CD4-positive, CD25-positive, alpha-beta regulatory T cell (primary cell): ENCODE measurements at regions not wholly inside any gene's neighbourhood (a gene's known extent, or its start where the extent isn't known, plus 50 kb on each side); places are given as distances from the start of the nearest gene placed in this dataset.
A peak's percentile ranks its signal among the peaks of the same experiment; 100 is the strongest.

Source experiments
- ATAC-seq, 2 donors: fragments of 150-1000 bp; cut with Tn5 transposase; one replicate each; pipeline ENCODE4 v1.10.0; 2021; ENCODE audit warnings: low read depth in 2 of 2, moderate number of reproducible peaks in 2 of 2, moderate library complexity in 1 of 2
- DNase-seq, 3 donors: peaks; one replicate each; pipeline versions ENCODE4 v3.0.0 to v3.0.0-alpha.2; 2012 to 2022; ENCODE audit warnings: mixed read lengths in 1 of 3
- H3K27ac ChIP-seq: one replicate; pipeline ENCODE4 v1.7.0; 2013; ENCODE audit warnings: mild to moderate bottlenecking, low read length; ENCODE audit not compliant: insufficient read depth, poor library complexity, severe bottlenecking
- H3K27me3 ChIP-seq: one replicate; pipeline ENCODE4 v1.7.0; 2013; ENCODE audit warnings: low read length; ENCODE audit not compliant: control insufficient read depth, insufficient read depth
- H3K36me3 ChIP-seq: one replicate; pipeline ENCODE4 v1.7.0; 2013; ENCODE audit warnings: mild to moderate bottlenecking, low read length, moderate library complexity; ENCODE audit not compliant: control insufficient read depth, insufficient read depth
- H3K4me1 ChIP-seq: 2 replicates; pipeline ENCODE4 v1.7.0; 2013; ENCODE audit warnings: mild to moderate bottlenecking, low read length; ENCODE audit not compliant: insufficient read depth, control insufficient read depth, poor library complexity, severe bottlenecking
- H3K4me3 ChIP-seq: one replicate; pipeline ENCODE4 v1.7.0; 2013; ENCODE audit warnings: low read depth, mild to moderate bottlenecking, low read length, moderate library complexity
- H3K9me3 ChIP-seq, 2 experiments: 1 replicate in 1 of 2; 2 replicates in 1 of 2; pipeline ENCODE4 v1.7.0; 2013; ENCODE audit warnings: low read length in 2 of 2, mild to moderate bottlenecking in 1 of 2, moderate library complexity in 1 of 2; ENCODE audit not compliant: control insufficient read depth in 2 of 2
- H3K27ac Mint-ChIP-seq, 3 donors: one replicate each; pipeline ENCODE4 v1.8.0; 2020 to 2022; ENCODE audit warnings: mild to moderate bottlenecking in 3 of 3, mixed read lengths in 3 of 3, moderate library complexity in 2 of 3
- H3K27me3 Mint-ChIP-seq: one replicate; pipeline ENCODE4 v1.8.0; 2022; ENCODE audit warnings: mild to moderate bottlenecking, mixed read lengths
- H3K36me3 Mint-ChIP-seq: one replicate; pipeline ENCODE4 v1.8.0; 2020; ENCODE audit warnings: mixed read lengths
- H3K4me1 Mint-ChIP-seq, 4 donors: one replicate each; pipeline ENCODE4 v1.8.0; 2020 to 2022; ENCODE audit warnings: mixed read lengths in 4 of 4, mild to moderate bottlenecking in 1 of 4
- H3K4me3 Mint-ChIP-seq, 4 donors: one replicate each; pipeline ENCODE4 v1.8.0; 2020 to 2022; ENCODE audit warnings: mild to moderate bottlenecking in 4 of 4, mixed read lengths in 4 of 4, moderate library complexity in 3 of 4
- H3K9me3 Mint-ChIP-seq, 7 donors: one replicate each; pipeline ENCODE4 v1.8.0; 2020 to 2022; ENCODE audit warnings: mixed read lengths in 7 of 7, mild to moderate bottlenecking in 3 of 7, moderate library complexity in 2 of 7

- no peak overlapping the region for H3K4me3 Mint-ChIP-seq
- Histone ChIP-seq H3K27ac (no peak overlapping the region), H3K36me3 (no peaks in the 10 kb centered on the region)
Measured at GRCh38 chr6:102411796-102412195, 1018.3 kb downstream of the GRIK2 start.

GRCh38 chr6:102407886-102408741 is 1014.6 kb downstream of the GRIK2 start:
- no peaks in the 10 kb centered on the region for H3K36me3 ChIP-seq
- H3K27ac ChIP-seq = no peak overlapping the region
- Mint-ChIP-seq H3K4me3 (no peak overlapping the region), H3K27ac (no peak overlapping the region), H3K27me3 (no peaks in the 10 kb centered on the region), H3K9me3 (peaks cover 0 to 10% (median 3%) of the 10 kb centered on the region in 7 donors), H3K36me3 (no peaks in the 10 kb centered on the region), H3K4me1 (no peaks in the 10 kb centered on the region)
- no peaks in the 10 kb centered on the region for H3K4me1 ChIP-seq
- no peaks in the 10 kb centered on the region for H3K27me3 ChIP-seq
- H3K4me3 ChIP-seq = no peak overlapping the region
- no peak for DNase-seq
- no peak for ATAC-seq
- H3K9me3 ChIP-seq = peaks cover 0 to 3% of the 10 kb centered on the region in 2 experiments

More at GRCh38 chr6:102411796-102412195, 1018.3 kb downstream of the GRIK2 start:
- Mint-ChIP-seq H3K9me3 (peaks cover 0 to 7% (median 1%) of the 10 kb centered on the region in 7 donors), H3K36me3 (no peaks in the 10 kb centered on the region), H3K27me3 (no peaks in the 10 kb centered on the region), H3K4me1 (no peaks in the 10 kb centered on the region), H3K27ac (no peak overlapping the region)
- no peaks in the 10 kb centered on the region for H3K4me1 ChIP-seq
- H3K27me3 ChIP-seq = no peaks in the 10 kb centered on the region
- ATAC-seq (no peak), DNase-seq (no peak)
- peaks cover 0 to 4% of the 10 kb centered on the region in 2 experiments for H3K9me3 ChIP-seq
- no peak overlapping the region for H3K4me3 ChIP-seq

GRCh38 chr6:102405860-102406259 is 1012.4 kb downstream of the GRIK2 start:
- Mint-ChIP-seq H3K9me3 (peaks cover 0 to 9% (median 3%) of the 10 kb centered on the region in 7 donors), H3K27ac (no peak overlapping the region), H3K4me3 (no peak overlapping the region), H3K27me3 (no peaks in the 10 kb centered on the region), H3K4me1 (no peaks in the 10 kb centered on the region), H3K36me3 (no peaks in the 10 kb centered on the region)
- H3K9me3 ChIP-seq = peaks cover 0 to 3% of the 10 kb centered on the region in 2 experiments
- H3K27ac ChIP-seq = no peak overlapping the region
- no peak overlapping the region for H3K4me3 ChIP-seq
- ATAC-seq (no peak), DNase-seq (no peak)
- H3K27me3 ChIP-seq = no peaks in the 10 kb centered on the region
- H3K36me3 ChIP-seq = no peaks in the 10 kb centered on the region
- H3K4me1 ChIP-seq = no peaks in the 10 kb centered on the region

GRCh38 chr6:102402635-102403329 is 1009.3 kb downstream of the GRIK2 start:
- H3K27me3 ChIP-seq = no peaks in the 10 kb centered on the region
- Mint-ChIP-seq H3K4me3 (no peak overlapping the region), H3K36me3 (no peaks in the 10 kb centered on the region), H3K4me1 (no peaks in the 10 kb centered on the region), H3K9me3 (peaks cover 0 to 17% (median 6%) of the 10 kb centered on the region in 7 donors), H3K27ac (no peak overlapping the region), H3K27me3 (no peaks in the 10 kb centered on the region)
- H3K4me1 ChIP-seq = no peaks in the 10 kb centered on the region
- ATAC-seq (no peak), DNase-seq (no peak)
- H3K36me3 ChIP-seq = no peaks in the 10 kb centered on the region
- no peak overlapping the region for H3K4me3 ChIP-seq
- H3K27ac ChIP-seq = no peak overlapping the region
- no peaks in the 10 kb centered on the region for H3K9me3 ChIP-seq

GRCh38 chr6:102398788-102399390 is 1005.4 kb downstream of the GRIK2 start:
- Mint-ChIP-seq H3K36me3 (no peaks in the 10 kb centered on the region), H3K4me1 (no peaks in the 10 kb centered on the region), H3K9me3 (peaks cover 0 to 18% (median 6%) of the 10 kb centered on the region in 7 donors), H3K27me3 (no peaks in the 10 kb centered on the region), H3K4me3 (peak overlapping the region in 1 of 4 donors; percentile 38), H3K27ac (no peak overlapping the region)
- H3K27ac ChIP-seq = no peak overlapping the region
- no peak for DNase-seq
- no peaks in the 10 kb centered on the region for H3K4me1 ChIP-seq
- no peaks in the 10 kb centered on the region for H3K27me3 ChIP-seq
- H3K9me3 ChIP-seq = no peaks in the 10 kb centered on the region
- H3K36me3 ChIP-seq = no peaks in the 10 kb centered on the region
- ATAC-seq = no peak
- H3K4me3 ChIP-seq = no peak overlapping the region

- Histone ChIP-seq H3K4me1 (no peaks in the 10 kb centered on the region), H3K27me3 (no peaks in the 10 kb centered on the region), H3K36me3 (no peaks in the 10 kb centered on the region), H3K4me3 (no peak overlapping the region), H3K27ac (no peak overlapping the region), H3K9me3 (peaks cover 0 to 7% of the 10 kb centered on the region in 2 experiments)
- ATAC-seq (no peak), DNase-seq (no peak)
- Mint-ChIP-seq H3K27ac (no peak overlapping the region), H3K4me3 (no peak overlapping the region), H3K36me3 (no peaks in the 10 kb centered on the region), H3K4me1 (no peaks in the 10 kb centered on the region), H3K27me3 (no peaks in the 10 kb centered on the region), H3K9me3 (peaks cover 0 to 18% (median 4%) of the 10 kb centered on the region in 7 donors)
Measured at GRCh38 chr6:102390541-102390940, 997.0 kb downstream of the GRIK2 start.

- Histone ChIP-seq H3K36me3 (no peaks in the 10 kb centered on the region), H3K9me3 (peaks cover 0 to 7% of the 10 kb centered on the region in 2 experiments), H3K4me3 (no peak overlapping the region), H3K4me1 (no peaks in the 10 kb centered on the region), H3K27me3 (no peaks in the 10 kb centered on the region), H3K27ac (no peak overlapping the region)
- ATAC-seq = no peak
- Mint-ChIP-seq H3K36me3 (no peaks in the 10 kb centered on the region), H3K27ac (no peak overlapping the region), H3K27me3 (no peaks in the 10 kb centered on the region), H3K9me3 (peaks cover 0 to 17% (median 4%) of the 10 kb centered on the region in 7 donors), H3K4me1 (no peaks in the 10 kb centered on the region), H3K4me3 (no peak overlapping the region)
- no peak for DNase-seq
Measured at GRCh38 chr6:102389994-102390393, 996.5 kb downstream of the GRIK2 start.
